B cell (primary cell): ENCODE measurements at regions not wholly inside any gene's neighbourhood (a gene's known extent, or its start where the extent isn't known, plus 50 kb on each side); places are given as distances from the start of the nearest gene placed in this dataset.

Experiments
- ATAC-seq: fragments of 200-7000 bp; cut with Tn5 transposase; one replicate; pipeline ENCODE4 v1.10.0; 2021; ENCODE audit warnings: low read depth, mild to moderate bottlenecking, moderate number of reproducible peaks, moderate library complexity
- CTCF ChIA-PET: fragments of 350-600 bp; sonication (Branson Sonifier 250); formaldehyde crosslinking; loops from one replicate; lab custom pipeline; 2021; ENCODE audit warnings: antibody characterized with exemption, inconsistent platforms; lab: Charles Lee
- POLR2A ChIA-PET: fragments of 350-600 bp; sonication (Branson Sonifier 250); formaldehyde crosslinking; loops from one replicate; lab custom pipeline; 2021; ENCODE audit warnings: antibody characterized with exemption; lab: Charles Lee
- DNase-seq: peaks from one replicate; pipeline ENCODE4 v3.0.0; 2013
- H2AFZ ChIP-seq: 2 replicates; pipeline ENCODE4 v1.6.1; 2012; ENCODE audit warnings: mild to moderate bottlenecking, low read depth, low read length; ENCODE audit not compliant: insufficient read depth, poor library complexity, severe bottlenecking
- H3K27ac ChIP-seq, 2 donors: 1 replicate in 1 of 2; 2 replicates in 1 of 2; pipeline ENCODE4 v1.5.1; 2012 to 2013; ENCODE audit warnings: low read length in 2 of 2, mild to moderate bottlenecking in 2 of 2, moderate library complexity in 1 of 2
- H3K27me3 ChIP-seq, 4 experiments: fragments of 200-600 bp in 1 of 4; sonication (generic) in 1 of 4; replicated peaks in 1 of 4; 1 replicate in 2 of 4; 2 replicates in 2 of 4; pipeline versions ENCODE4 v1.6.1 to v1.7.0; 2013 to 2016; ENCODE audit warnings: low read length in 3 of 4, mild to moderate bottlenecking in 2 of 4, mixed read lengths in 1 of 4, moderate library complexity in 1 of 4; ENCODE audit not compliant: insufficient read depth in 4 of 4, control insufficient read depth in 3 of 4; ENCODE audit errors: control extremely low read depth in 1 of 4
- H3K36me3 ChIP-seq, 2 experiments: replicated peaks in 1 of 2; 1 replicate in 1 of 2; 2 replicates in 1 of 2; pipeline versions ENCODE4 v1.6.1 to v1.7.1; 2013; ENCODE audit warnings: low read length in 1 of 2; ENCODE audit not compliant: insufficient read depth in 2 of 2, control insufficient read depth in 1 of 2; ENCODE audit errors: control extremely low read depth in 1 of 2, extremely low read depth in 1 of 2
- H3K4me1 ChIP-seq, 2 donors: fragments of 200-600 bp in 1 of 2; sonication (generic) in 1 of 2; 1 replicate in 1 of 2; 2 replicates in 1 of 2; pipeline versions ENCODE4 v1.5.1 to v1.6.1; 2013 to 2017; ENCODE audit warnings: low read length in 2 of 2; ENCODE audit not compliant: control insufficient read depth in 2 of 2, insufficient read depth in 2 of 2
- H3K4me2 ChIP-seq: replicated peaks from 2 replicates; pipeline ENCODE3; 2012; ENCODE audit warnings: mild to moderate bottlenecking, low read depth, low read length; ENCODE audit not compliant: poor library complexity, severe bottlenecking
- H3K4me3 ChIP-seq, 5 experiments: fragments of 200-600 bp in 1 of 5; sonication (generic) in 1 of 5; 1 replicate in 3 of 5; 2 replicates in 2 of 5; pipeline versions ENCODE4 v1.5.1 to v1.7.0; 2011 to 2016; ENCODE audit warnings: low read length in 4 of 5, mild to moderate bottlenecking in 4 of 5, low read depth in 2 of 5, control low read depth in 1 of 5, moderate library complexity in 1 of 5; ENCODE audit not compliant: insufficient read depth in 1 of 5; ENCODE audit errors: control extremely low read depth in 1 of 5, extremely low read depth in 1 of 5
- H3K79me2 ChIP-seq: fragments of 200-600 bp; sonication (generic); one replicate; pipeline ENCODE4 v1.6.0; 2016; ENCODE audit warnings: low read length; ENCODE audit not compliant: control insufficient read depth, insufficient read depth
- H3K9ac ChIP-seq: fragments of 200-600 bp; sonication (generic); 2 replicates; pipeline ENCODE4 v1.6.1; 2017; ENCODE audit warnings: mild to moderate bottlenecking, low read length, moderate library complexity
- H3K9me3 ChIP-seq, 3 donors: one replicate each; pipeline versions ENCODE4 v1.6.1 to v1.7.1; 2013; ENCODE audit warnings: low read length in 2 of 3; ENCODE audit not compliant: control insufficient read depth in 2 of 3, insufficient read depth in 1 of 3; ENCODE audit errors: control extremely low read depth in 1 of 3
- H4K20me1 ChIP-seq: 2 replicates; pipeline ENCODE4 v1.6.0; 2012; ENCODE audit warnings: mild to moderate bottlenecking, low read length; ENCODE audit not compliant: insufficient read depth, control insufficient read depth, poor library complexity, severe bottlenecking
- H3K27ac Mint-ChIP-seq: one replicate; pipeline ENCODE4 v1.8.0; 2021; ENCODE audit warnings: mixed read lengths
- H3K27me3 Mint-ChIP-seq: one replicate; pipeline ENCODE4 v1.8.0; 2021; ENCODE audit warnings: mixed read lengths
- H3K4me1 Mint-ChIP-seq: one replicate; pipeline ENCODE4 v1.8.0; 2021; ENCODE audit warnings: mixed read lengths
- H3K4me3 Mint-ChIP-seq: one replicate; pipeline ENCODE4 v1.8.0; 2021; ENCODE audit warnings: mixed read lengths
- H3K9me3 Mint-ChIP-seq: one replicate; pipeline ENCODE4 v1.8.0; 2022; ENCODE audit warnings: mixed read lengths; ENCODE audit not compliant: insufficient read depth
- EZH2 ChIP-seq: IDR thresholded peaks from 2 replicates; pipeline ENCODE4 v1.6.1; 2012; ENCODE audit warnings: borderline replicate concordance, low read depth, mild to moderate bottlenecking, moderate library complexity, low read length; ENCODE audit not compliant: insufficient read depth, poor library complexity, severe bottlenecking
- WGBS: methylation state at CpG from one replicate; pipeline ENCODE4 v1.1.5; 2013; ENCODE audit warnings: missing lambda C conversion rate; ENCODE audit not compliant: insufficient coverage; 5-methylcytosine and 5-hydroxymethylcytosine counted together
- intact Hi-C: fragments of 100-400 bp; cut with micrococcal nuclease; formaldehyde crosslinking; loops from one replicate; pipeline ENCODE4 v1.10.0; 2022
- TF ChIP-seq, protein P1 (sequence below): fragments of 200-600 bp; IDR thresholded peaks from one replicate; pipeline ENCODE4 v1.8.0; 2022; ENCODE audit warnings: antibody characterized with exemption, mild to moderate bottlenecking

DNA sequence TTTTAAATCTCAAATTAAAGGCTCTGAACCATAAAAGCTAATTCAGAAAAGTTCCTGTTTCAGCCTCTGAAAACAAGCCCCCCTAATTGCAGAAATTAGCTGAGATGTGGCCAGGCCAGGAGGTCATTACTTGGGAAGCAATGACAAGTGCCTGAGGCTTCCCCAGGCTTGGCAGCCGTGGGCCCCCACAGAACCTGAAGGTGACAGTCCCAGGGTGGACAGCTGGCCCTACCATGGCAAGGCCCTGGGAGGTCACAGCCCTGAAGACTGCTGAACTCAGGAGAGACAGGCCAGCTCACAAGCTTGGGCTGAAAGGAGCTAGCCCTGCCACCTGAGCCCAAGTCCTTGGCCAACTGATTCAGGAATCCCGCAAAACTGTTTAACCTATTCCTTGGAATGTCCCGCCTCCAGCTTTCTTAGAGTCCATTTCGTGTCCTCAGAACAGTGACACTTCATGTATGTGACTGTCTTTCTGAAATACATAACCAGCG is 54.3 kb upstream of the PKDCC start:
- ChIA-PET POLR2A (no interaction called here), CTCF (no interaction called here)
- TF ChIP-seq EZH2, result no peak
- H3K27me3 Mint-ChIP-seq, result peaks cover 32% of the 10 kb centered on the region
- no peak overlapping the region for H3K4me3 Mint-ChIP-seq
- Histone ChIP-seq H3K79me2 (no peaks in the 10 kb centered on the region), H3K4me2 (no peak overlapping the region), H3K27me3 (peaks cover 0 to 7% (median 2%) of the 10 kb centered on the region in 4 experiments), H3K27ac (no peak overlapping the region), H3K9ac (no peak overlapping the region), H3K36me3 (no peaks in the 10 kb centered on the region), H3K4me1 (no peaks in the 10 kb centered on the region), H3K4me3 (no peak overlapping the region), H4K20me1 (no peaks in the 10 kb centered on the region), H3K9me3 (peaks cover 0 to 7% (median 0%) of the 10 kb centered on the region in 3 donors), H2AFZ (no peak overlapping the region)
- WGBS, result 95% methylated on average over 3 of the region's 5 CpGs
- intact Hi-C loops, result no loop called here
- no peak overlapping the region for H3K27ac Mint-ChIP-seq
- no peaks in the 10 kb centered on the region for H3K9me3 Mint-ChIP-seq
- ATAC-seq (no peak), DNase-seq (no peak)
- H3K4me1 Mint-ChIP-seq, result no peaks in the 10 kb centered on the region

DNA sequence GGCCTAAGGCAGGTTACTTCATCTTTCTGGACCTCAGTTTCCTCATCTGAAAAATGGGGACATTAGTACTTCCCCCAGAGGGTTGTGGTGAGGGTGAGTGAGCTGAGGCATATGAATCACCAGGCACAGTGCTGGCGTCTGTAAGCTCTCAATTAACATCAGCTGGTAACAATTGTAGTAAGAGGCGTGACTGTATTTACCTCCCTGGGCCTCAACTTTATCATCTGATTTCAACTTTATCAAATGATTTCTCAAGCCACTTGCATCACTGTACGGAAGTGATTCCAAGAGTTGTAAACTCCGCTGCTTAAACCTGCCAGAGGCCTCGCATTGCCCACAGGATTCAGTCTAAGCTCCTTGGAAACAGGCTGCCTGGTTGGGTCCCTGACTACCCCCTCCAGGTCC is 53.6 kb upstream of the PKDCC start:
- intact Hi-C loops, result no loop called here
- no peak overlapping the region for H3K4me2 ChIP-seq
- H4K20me1 ChIP-seq, result no peaks in the 10 kb centered on the region
- CTCF ChIA-PET, result no interaction called here
- DNase-seq (no peak), ATAC-seq (no peak)
- H3K4me1 ChIP-seq, result no peaks in the 10 kb centered on the region
- no peaks in the 10 kb centered on the region for H3K9me3 Mint-ChIP-seq
- H3K36me3 ChIP-seq, result no peaks in the 10 kb centered on the region
- H3K9ac ChIP-seq, result no peak overlapping the region
- no peaks in the 10 kb centered on the region for H3K79me2 ChIP-seq
- H2AFZ ChIP-seq, result no peak overlapping the region
- H3K27ac ChIP-seq, result no peak overlapping the region
- TF ChIP-seq EZH2, result no peak
- TF ChIP-seq, protein P1, sequence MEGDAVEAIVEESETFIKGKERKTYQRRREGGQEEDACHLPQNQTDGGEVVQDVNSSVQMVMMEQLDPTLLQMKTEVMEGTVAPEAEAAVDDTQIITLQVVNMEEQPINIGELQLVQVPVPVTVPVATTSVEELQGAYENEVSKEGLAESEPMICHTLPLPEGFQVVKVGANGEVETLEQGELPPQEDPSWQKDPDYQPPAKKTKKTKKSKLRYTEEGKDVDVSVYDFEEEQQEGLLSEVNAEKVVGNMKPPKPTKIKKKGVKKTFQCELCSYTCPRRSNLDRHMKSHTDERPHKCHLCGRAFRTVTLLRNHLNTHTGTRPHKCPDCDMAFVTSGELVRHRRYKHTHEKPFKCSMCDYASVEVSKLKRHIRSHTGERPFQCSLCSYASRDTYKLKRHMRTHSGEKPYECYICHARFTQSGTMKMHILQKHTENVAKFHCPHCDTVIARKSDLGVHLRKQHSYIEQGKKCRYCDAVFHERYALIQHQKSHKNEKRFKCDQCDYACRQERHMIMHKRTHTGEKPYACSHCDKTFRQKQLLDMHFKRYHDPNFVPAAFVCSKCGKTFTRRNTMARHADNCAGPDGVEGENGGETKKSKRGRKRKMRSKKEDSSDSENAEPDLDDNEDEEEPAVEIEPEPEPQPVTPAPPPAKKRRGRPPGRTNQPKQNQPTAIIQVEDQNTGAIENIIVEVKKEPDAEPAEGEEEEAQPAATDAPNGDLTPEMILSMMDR, result no peak
- 100% methylated on average over 4 of the region's 5 CpGs for WGBS
- H3K9me3 ChIP-seq, result peaks cover 0 to 7% (median 0%) of the 10 kb centered on the region in 3 donors
- H3K4me3 ChIP-seq, result no peak overlapping the region
- H3K4me1 Mint-ChIP-seq, result no peaks in the 10 kb centered on the region
- H3K27me3 ChIP-seq, result peaks cover 0 to 7% (median 2%) of the 10 kb centered on the region in 4 experiments
- POLR2A ChIA-PET, result no interaction called here
- peaks cover 28% of the 10 kb centered on the region for H3K27me3 Mint-ChIP-seq
- no peak overlapping the region for H3K27ac Mint-ChIP-seq
- H3K4me3 Mint-ChIP-seq, result no peak overlapping the region
